K562 (cell line): ENCODE measurements at regions not wholly inside any gene's neighbourhood (a gene's known extent, or its start where the extent isn't known, plus 50 kb on each side); places are given as distances from the start of the nearest gene placed in this dataset.

Source experiments
- FUS ChIP-seq: fragments of 200-400 bp; formaldehyde crosslinking; optimal IDR thresholded peaks from 2 replicates; pipeline ENCODE3; 2017; ENCODE audit warnings: low read depth, low read length
- JUN ChIP-seq, 2 experiments: sonication (generic) in 1 of 2; formaldehyde crosslinking in 1 of 2; IDR thresholded peaks; 2 replicates each; pipeline versions ENCODE4 v1.6.1 to v1.8.0; 2012 to 2022; ENCODE audit warnings: borderline replicate concordance in 2 of 2, mild to moderate bottlenecking in 2 of 2, improper control_type of control experiment in 1 of 2, low read depth in 1 of 2, low read length in 1 of 2, missing genetic modification reagents in 1 of 2
- MAZ ChIP-seq, 2 experiments: fragments of 450-650 bp in 1 of 2; sonication (generic) in 1 of 2; formaldehyde crosslinking; IDR thresholded peaks in 1 of 2; conservative IDR thresholded peaks in 1 of 2; 2 replicates each; pipeline versions ENCODE4 v1.4.0 to v1.5.0; 2020; ENCODE audit warnings: mild to moderate bottlenecking in 1 of 2, missing genetic modification reagents in 1 of 2
- NBN ChIP-seq: fragments of 450-650 bp; IDR thresholded peaks from 2 replicates; pipeline ENCODE4 v1.6.1; 2016; ENCODE audit warnings: low read depth, mild to moderate bottlenecking
- ZKSCAN1 ChIP-seq: fragments of 150-350 bp; IDR thresholded peaks from 2 replicates; pipeline ENCODE4 v1.6.1; 2016; ENCODE audit warnings: low read depth, low read length
- TF ChIP-seq, protein P1 (sequence below), 2 experiments: IDR thresholded peaks in 1 of 2; conservative IDR thresholded peaks in 1 of 2; 2 replicates each; pipeline ENCODE4 v1.6.1; 2016; ENCODE audit warnings: low read depth in 2 of 2, mild to moderate bottlenecking in 1 of 2, missing compliant biosample characterization in 1 of 2, missing genetic modification characterization in 1 of 2, moderate library complexity in 1 of 2

DNA sequence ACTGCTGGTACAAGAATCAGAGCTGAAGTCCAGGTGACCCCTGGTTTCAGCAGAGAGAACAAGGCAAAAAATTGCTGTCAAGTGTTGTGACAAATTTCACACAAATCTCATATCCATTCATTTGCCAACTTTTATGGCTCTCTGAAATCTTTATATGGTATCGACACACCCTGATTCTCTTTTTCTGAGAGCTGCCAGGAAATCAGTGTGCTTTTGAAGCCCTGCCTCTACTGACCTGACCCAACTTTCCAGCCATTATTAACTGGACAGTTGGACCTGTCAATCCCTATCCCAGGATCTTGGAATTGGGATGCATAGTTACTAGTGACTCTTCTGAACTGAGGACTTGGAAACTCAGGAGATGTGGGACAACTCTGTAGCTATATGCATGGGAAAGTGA lies 288.2 kb upstream of the GADL1 start (continued):
- TF ChIP-seq MAZ (CRISPR knock-in tag; conservative IDR thresholded peaks at IDR 0.05 in 1 of 2, IDR thresholded peaks at IDR 0.05 in 1 of 2) = no peak
- TF ChIP-seq ZKSCAN1 = no peak
- TF ChIP-seq FUS = no peak
- TF ChIP-seq NBN = no peak
- TF ChIP-seq, protein P1, sequence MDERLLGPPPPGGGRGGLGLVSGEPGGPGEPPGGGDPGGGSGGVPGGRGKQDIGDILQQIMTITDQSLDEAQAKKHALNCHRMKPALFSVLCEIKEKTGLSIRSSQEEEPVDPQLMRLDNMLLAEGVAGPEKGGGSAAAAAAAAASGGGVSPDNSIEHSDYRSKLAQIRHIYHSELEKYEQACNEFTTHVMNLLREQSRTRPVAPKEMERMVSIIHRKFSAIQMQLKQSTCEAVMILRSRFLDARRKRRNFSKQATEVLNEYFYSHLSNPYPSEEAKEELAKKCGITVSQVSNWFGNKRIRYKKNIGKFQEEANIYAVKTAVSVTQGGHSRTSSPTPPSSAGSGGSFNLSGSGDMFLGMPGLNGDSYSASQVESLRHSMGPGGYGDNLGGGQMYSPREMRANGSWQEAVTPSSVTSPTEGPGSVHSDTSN (CRISPR knock-in tag; IDR thresholded peaks at IDR 0.05; ENCODE audit: low read depth) = no peak
- TF ChIP-seq, protein P1 (tag; conservative IDR thresholded peaks at IDR 0.05; ENCODE audit: low read depth) = no peak
- no peak for TF ChIP-seq JUN (IDR thresholded peaks at IDR 0.05; ENCODE audit: borderline replicate concordance, low read depth, low read length)
- TF ChIP-seq JUN (CRISPR knock-in tag; IDR thresholded peaks at IDR 0.05; ENCODE audit: borderline replicate concordance) = no peak
